ENCODE measurements at regions not wholly inside any gene's neighbourhood (a gene's known extent, or its start where the extent isn't known, plus 50 kb on each side); places are given as distances from the start of the nearest gene placed in this dataset.

- TF ChIP-seq CTCF (conservative IDR thresholded peaks at IDR 0.05; ENCODE audit: low read length) (no peak), EZH2phosphoT487 (IDR thresholded peaks at IDR 0.05; ENCODE audit: borderline replicate concordance, low read depth, low read length) (no peak)
Measured at GRCh38 chr2:236354973-236355595, 90.9 kb upstream of the ASB18 start.

Data from OCI-LY7 (cell line).